Activated T-cell treated with anti-CD3 and anti-CD28 coated beads, Interleukin-2, amount 50 U/mL, for 24 hours (primary cell): ENCODE measurements at regions not wholly inside any gene's neighbourhood (a gene's known extent, or its start where the extent isn't known, plus 50 kb on each side); places are given as distances from the start of the nearest gene placed in this dataset.
"Not testable (repeated sequence)": the region's sequence is repeated elsewhere in the genome, so short reads cannot be mapped to it uniquely, and the experiment has no call there.

Source experiments
- DNase-seq: peaks from one replicate; pipeline ENCODE4 v3.0.0-alpha.2; 2020
- H3K27ac Mint-ChIP-seq: 2 replicates; pipeline ENCODE4 v1.8.0; 2020; ENCODE audit warnings: mild to moderate bottlenecking, mixed read lengths
- H3K27me3 Mint-ChIP-seq: 2 replicates; pipeline ENCODE4 v1.8.0; 2020; ENCODE audit warnings: mixed read lengths
- H3K36me3 Mint-ChIP-seq: 2 replicates; pipeline ENCODE4 v1.8.0; 2020; ENCODE audit warnings: low read depth, mixed read lengths
- H3K4me1 Mint-ChIP-seq: 2 replicates; pipeline ENCODE4 v1.8.0; 2020; ENCODE audit warnings: low read depth, mixed read lengths
- H3K4me3 Mint-ChIP-seq: 2 replicates; pipeline ENCODE4 v1.8.0; 2020; ENCODE audit warnings: mild to moderate bottlenecking, moderate library complexity, mixed read lengths
- H3K9me3 Mint-ChIP-seq: 2 replicates; pipeline ENCODE4 v1.8.0; 2020; ENCODE audit warnings: mixed read lengths

- Mint-ChIP-seq H3K9me3 (peaks cover 7% of the 10 kb centered on the region), H3K4me3 (no peak overlapping the region), H3K4me1 (no peaks in the 10 kb centered on the region), H3K27me3 (peaks cover 2% of the 10 kb centered on the region), H3K27ac (no peak overlapping the region), H3K36me3 (no peaks in the 10 kb centered on the region)
- DNase-seq = no peak
Measured at GRCh38 chr3:22748453-22749045, 454.6 kb upstream of the UBE2E2 start.

DNA sequence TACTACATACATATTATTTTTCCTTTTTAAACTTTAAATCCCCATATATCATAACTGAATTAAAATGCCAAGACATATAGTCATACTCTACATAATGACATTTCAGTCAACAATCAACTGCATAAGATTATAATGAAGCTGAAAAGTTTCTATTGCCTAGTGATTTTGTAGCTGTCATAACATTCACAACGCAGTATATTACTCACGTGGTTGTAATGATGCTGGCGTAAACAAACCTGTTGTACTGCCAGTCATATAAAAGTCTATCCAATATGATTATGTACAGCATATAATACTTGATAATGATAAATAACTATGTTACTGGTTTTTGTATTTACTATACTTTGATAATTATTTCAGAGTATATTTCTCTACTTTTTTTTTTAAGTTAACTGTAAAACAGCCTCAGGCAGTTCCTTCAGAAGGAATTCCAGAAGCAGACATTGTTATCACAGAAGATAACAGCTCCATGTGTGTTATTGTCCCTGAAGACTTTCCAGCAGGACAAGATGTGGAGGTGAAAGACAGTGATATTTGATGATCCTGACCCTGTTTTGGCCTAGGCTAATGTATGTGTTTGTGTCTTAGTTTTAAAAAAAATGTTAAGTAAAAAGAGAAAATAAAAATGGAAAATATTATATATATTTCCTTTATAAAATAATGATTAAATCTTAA lies 443.4 kb upstream of the UBE2E2 start:
- H3K27ac Mint-ChIP-seq = no peak overlapping the region
- H3K27me3 Mint-ChIP-seq = no peaks in the 10 kb centered on the region
- no peak overlapping the region for H3K4me3 Mint-ChIP-seq

DNA sequence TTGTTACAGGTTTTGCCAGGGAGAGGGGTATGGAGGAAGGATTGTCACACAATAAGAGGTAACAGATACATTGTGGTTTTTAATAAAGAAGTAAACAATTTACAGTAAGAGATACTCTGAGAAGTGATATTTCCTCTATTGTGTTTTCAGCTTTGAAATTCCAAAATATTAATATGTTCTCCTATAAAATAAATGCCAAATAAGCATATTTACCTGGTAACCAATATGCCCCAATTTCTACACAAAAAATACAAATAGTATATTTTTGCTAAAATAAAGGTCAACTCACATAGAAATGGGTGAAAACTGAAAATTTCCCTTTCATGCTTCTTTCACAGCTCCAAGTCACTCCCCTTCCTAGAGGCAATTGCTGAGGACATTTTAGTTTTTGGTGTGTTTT lies 437.4 kb upstream of the UBE2E2 start:
- H3K9me3 Mint-ChIP-seq = peaks cover 17% of the 10 kb centered on the region
- DNase-seq = no peak
- no peaks in the 10 kb centered on the region for H3K27me3 Mint-ChIP-seq
- H3K4me1 Mint-ChIP-seq = no peaks in the 10 kb centered on the region
- H3K36me3 Mint-ChIP-seq = no peaks in the 10 kb centered on the region
- no peak overlapping the region for H3K4me3 Mint-ChIP-seq
- H3K27ac Mint-ChIP-seq = no peak overlapping the region

More for the DNA sequence above, 443.4 kb upstream of the UBE2E2 start:
- Mint-ChIP-seq H3K9me3 (peaks cover 3% of the 10 kb centered on the region), H3K4me1 (no peaks in the 10 kb centered on the region), H3K36me3 (no peaks in the 10 kb centered on the region)
- DNase-seq = no peak

DNA sequence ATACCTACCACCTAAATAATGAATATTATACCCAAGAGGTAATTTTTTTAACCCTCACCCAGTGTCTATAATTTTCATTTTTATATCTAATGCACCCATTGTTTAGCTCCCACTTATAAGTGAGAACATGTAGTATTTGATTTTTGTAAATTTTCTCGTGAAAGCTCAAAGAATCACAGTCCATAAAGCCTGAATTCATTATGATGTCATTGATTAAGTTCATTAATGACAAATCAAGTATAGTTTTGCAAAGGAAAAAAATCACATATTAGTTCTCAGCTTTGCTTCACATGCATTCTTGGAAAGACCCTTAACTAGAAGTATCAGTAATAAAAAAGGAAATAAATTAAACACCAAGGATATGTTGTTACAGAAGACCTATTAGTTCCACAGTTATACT lies 425.3 kb upstream of the UBE2E2 start:
- H3K27me3 Mint-ChIP-seq = no peaks in the 10 kb centered on the region
- no peak for DNase-seq
- no peaks in the 10 kb centered on the region for H3K9me3 Mint-ChIP-seq
- no peak overlapping the region for H3K4me3 Mint-ChIP-seq
- no peaks in the 10 kb centered on the region for H3K36me3 Mint-ChIP-seq
- H3K27ac Mint-ChIP-seq = no peak overlapping the region
- no peaks in the 10 kb centered on the region for H3K4me1 Mint-ChIP-seq

- Mint-ChIP-seq H3K9me3 (peaks cover 12% of the 10 kb centered on the region), H3K27me3 (no peaks in the 10 kb centered on the region), H3K4me1 (no peaks in the 10 kb centered on the region), H3K4me3 (no peak overlapping the region), H3K36me3 (no peaks in the 10 kb centered on the region), H3K27ac (no peak overlapping the region)
- DNase-seq = no peak
Measured at GRCh38 chr3:22779737-22780136, 423.4 kb upstream of the UBE2E2 start.

GRCh38 chr3:22792533-22792932 lies 410.6 kb upstream of the UBE2E2 start:
- no peak for DNase-seq
- H3K4me1 Mint-ChIP-seq = no peaks in the 10 kb centered on the region
- no peak overlapping the region for H3K27ac Mint-ChIP-seq
- peaks cover 3% of the 10 kb centered on the region for H3K9me3 Mint-ChIP-seq
- H3K4me3 Mint-ChIP-seq = no peak overlapping the region
- H3K36me3 Mint-ChIP-seq = no peaks in the 10 kb centered on the region
- H3K27me3 Mint-ChIP-seq = no peaks in the 10 kb centered on the region

DNA sequence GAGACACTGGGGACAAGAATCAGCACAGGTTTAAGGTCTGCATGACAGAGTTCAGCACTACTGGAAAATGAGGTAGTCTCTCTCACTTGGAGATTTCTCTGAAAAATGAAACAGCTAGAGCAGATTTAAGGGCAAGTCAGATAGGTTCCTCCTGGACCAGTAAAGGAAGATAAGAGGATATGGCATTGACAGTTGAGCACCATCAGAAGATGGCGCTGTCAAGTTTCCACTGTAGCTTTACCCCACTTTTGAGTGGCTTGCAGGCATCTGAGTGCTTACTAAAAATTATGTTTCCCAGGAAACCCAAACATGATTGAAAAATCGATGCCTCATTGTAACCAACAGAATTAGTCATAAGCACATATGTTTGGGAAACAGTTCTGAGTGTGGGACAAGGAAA lies 407.2 kb upstream of the UBE2E2 start:
- H3K9me3 Mint-ChIP-seq = no peaks in the 10 kb centered on the region
- H3K36me3 Mint-ChIP-seq = no peaks in the 10 kb centered on the region
- H3K27me3 Mint-ChIP-seq = no peaks in the 10 kb centered on the region
- no peak overlapping the region for H3K4me3 Mint-ChIP-seq
- no peaks in the 10 kb centered on the region for H3K4me1 Mint-ChIP-seq
- no peak for DNase-seq
- no peak overlapping the region for H3K27ac Mint-ChIP-seq

DNA sequence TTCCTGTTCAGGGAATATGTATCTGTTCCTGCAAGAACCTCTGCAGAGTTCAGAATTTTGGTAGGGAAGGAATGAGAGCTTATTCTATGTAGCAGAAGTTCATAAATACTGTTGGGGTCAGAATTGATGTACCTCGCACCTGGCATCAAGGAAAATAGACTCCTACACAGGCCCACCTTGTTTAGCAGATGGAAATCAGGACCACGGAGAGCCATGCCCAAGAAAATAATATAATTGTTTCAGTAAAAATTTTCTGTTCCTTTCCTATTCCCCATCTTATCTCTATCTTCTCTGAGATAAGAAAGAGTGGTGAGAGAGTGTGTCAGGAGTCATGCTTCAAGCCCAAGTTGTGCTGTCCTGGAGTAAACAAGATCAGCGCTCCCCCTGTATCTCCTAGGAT lies 404.7 kb upstream of the UBE2E2 start:
- Mint-ChIP-seq H3K4me3 (no peak overlapping the region), H3K36me3 (no peaks in the 10 kb centered on the region), H3K27me3 (no peaks in the 10 kb centered on the region), H3K27ac (no peak overlapping the region), H3K9me3 (peaks cover 2% of the 10 kb centered on the region), H3K4me1 (no peaks in the 10 kb centered on the region)
- no peak for DNase-seq

DNA sequence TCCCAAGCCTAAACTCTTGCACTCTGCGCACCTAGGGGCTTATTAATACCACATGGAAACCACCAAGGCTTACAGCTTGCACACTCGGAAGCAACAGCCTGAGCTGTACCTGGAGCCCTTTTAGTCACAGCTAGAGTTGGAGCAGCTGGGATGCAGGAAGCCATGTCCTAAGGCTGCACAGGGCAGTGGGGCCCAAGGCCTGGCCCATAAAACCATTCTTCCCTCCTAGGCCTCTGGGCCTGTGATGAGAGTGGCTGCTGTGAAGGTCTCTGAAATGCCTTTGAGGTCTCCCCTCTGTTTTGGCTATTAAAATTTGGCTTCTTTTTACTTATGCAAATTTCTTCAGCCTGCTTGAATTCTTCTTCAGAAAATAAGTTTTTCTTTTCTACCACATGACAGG lies 383.9 kb upstream of the UBE2E2 start:
- Mint-ChIP-seq H3K36me3 (no peaks in the 10 kb centered on the region), H3K4me1 (no peaks in the 10 kb centered on the region), H3K27me3 (no peaks in the 10 kb centered on the region), H3K4me3 (no peak overlapping the region), H3K27ac (no peak overlapping the region), H3K9me3 (peaks cover 6% of the 10 kb centered on the region)
- no peak for DNase-seq

DNA sequence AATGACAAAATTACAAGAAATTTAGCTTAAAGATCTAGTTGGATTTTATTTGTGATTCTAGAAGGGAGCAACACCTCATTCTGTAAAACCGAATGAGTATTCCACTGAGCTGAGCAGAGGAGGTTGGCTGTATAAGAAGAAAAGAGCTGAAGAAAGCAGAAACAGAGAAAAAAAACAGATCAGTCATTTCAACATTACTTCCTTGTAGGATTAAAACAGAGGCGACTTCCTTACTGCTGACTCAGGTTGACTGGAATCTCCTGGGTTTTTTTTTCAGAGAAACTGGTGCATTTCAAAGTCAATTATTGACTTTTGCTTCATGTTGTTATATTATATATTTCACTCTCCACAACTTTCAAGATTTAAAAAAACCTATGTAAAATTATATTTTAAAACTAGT lies 368.1 kb upstream of the UBE2E2 start:
- DNase-seq = no peak
- no peak overlapping the region for H3K4me3 Mint-ChIP-seq
- H3K4me1 Mint-ChIP-seq = no peaks in the 10 kb centered on the region
- no peaks in the 10 kb centered on the region for H3K36me3 Mint-ChIP-seq
- H3K27ac Mint-ChIP-seq = no peak overlapping the region
- peaks cover 6% of the 10 kb centered on the region for H3K9me3 Mint-ChIP-seq
- no peaks in the 10 kb centered on the region for H3K27me3 Mint-ChIP-seq

DNA sequence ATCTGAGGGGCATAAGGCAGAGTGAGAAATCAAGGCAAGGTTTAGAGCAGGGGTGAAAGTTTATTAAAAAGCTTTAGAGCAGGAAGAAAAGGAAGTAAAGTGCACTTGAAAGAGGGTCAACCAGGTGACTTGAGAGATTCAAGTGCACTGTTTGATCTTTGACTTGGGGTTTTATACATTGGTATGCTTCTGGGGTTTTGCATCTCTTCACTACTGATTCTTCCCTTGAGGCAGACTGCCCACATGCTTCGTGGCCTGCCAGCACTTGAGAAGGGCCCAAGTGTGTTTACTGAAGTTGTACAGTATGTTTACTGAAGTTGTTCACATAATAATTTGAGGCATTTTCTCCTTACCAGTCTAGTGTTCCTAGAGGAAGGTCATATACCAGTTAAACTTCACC lies 367.0 kb upstream of the UBE2E2 start:
- no peak overlapping the region for H3K27ac Mint-ChIP-seq
- no peaks in the 10 kb centered on the region for H3K36me3 Mint-ChIP-seq
- no peak overlapping the region for H3K4me3 Mint-ChIP-seq
- H3K9me3 Mint-ChIP-seq = peaks cover 6% of the 10 kb centered on the region
- no peaks in the 10 kb centered on the region for H3K27me3 Mint-ChIP-seq
- no peaks in the 10 kb centered on the region for H3K4me1 Mint-ChIP-seq
- DNase-seq = no peak

DNA sequence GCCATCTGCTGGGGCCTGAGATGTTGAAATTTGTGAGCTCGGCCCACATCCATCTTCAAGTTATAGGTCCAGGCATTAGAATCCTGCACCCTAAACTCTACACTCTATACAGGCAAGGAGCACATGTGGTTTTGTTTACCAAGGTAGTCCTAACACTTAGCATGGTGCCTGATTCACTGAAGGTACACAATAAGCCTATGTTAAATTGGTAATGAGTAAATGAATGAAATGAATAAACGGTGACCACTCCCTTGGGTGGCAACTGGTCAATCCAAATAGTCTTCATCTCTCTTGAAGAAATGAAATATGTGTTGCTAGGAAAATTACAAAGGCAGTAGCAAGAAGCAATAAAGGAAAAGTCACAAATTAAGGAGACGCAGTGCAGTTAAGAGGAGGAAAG lies 359.3 kb upstream of the UBE2E2 start:
- Mint-ChIP-seq H3K9me3 (peaks cover 5% of the 10 kb centered on the region), H3K4me1 (no peaks in the 10 kb centered on the region), H3K36me3 (no peaks in the 10 kb centered on the region), H3K27ac (no peak overlapping the region), H3K4me3 (no peak overlapping the region), H3K27me3 (no peaks in the 10 kb centered on the region)
- DNase-seq = no peak

DNA sequence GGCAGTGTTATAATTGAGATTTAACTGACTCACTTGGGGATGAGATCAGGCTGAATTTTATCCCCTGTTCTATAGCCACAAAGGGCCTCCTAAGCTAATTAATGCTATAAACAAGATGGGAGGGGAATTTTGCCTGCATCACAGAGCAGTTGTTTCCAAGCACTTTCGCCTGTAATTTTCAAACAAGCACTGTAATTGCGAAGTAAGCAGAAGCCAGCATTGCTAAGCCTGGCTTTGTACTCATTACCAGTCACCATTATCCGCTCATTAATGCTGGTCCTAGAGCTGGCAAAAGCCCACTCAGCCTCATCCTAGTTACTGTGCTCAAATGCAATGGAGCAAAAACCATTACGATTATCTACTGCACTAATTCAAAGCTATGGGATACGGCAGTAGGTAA lies 356.6 kb upstream of the UBE2E2 start:
- no peaks in the 10 kb centered on the region for H3K36me3 Mint-ChIP-seq
- no peak for DNase-seq

GRCh38 chr3:22849583-22849982 lies 353.5 kb upstream of the UBE2E2 start:
- not testable (repeated sequence) for DNase-seq, H3K9me3 Mint-ChIP-seq, H3K4me1 Mint-ChIP-seq, H3K27me3 Mint-ChIP-seq, H3K36me3 Mint-ChIP-seq, H3K27ac Mint-ChIP-seq, H3K4me3 Mint-ChIP-seq

More for the DNA sequence above, 356.6 kb upstream of the UBE2E2 start:
- H3K9me3 Mint-ChIP-seq = peaks cover 2% of the 10 kb centered on the region
- no peak overlapping the region for H3K27ac Mint-ChIP-seq
- no peak overlapping the region for H3K4me3 Mint-ChIP-seq
- no peaks in the 10 kb centered on the region for H3K4me1 Mint-ChIP-seq
- no peaks in the 10 kb centered on the region for H3K27me3 Mint-ChIP-seq

DNA sequence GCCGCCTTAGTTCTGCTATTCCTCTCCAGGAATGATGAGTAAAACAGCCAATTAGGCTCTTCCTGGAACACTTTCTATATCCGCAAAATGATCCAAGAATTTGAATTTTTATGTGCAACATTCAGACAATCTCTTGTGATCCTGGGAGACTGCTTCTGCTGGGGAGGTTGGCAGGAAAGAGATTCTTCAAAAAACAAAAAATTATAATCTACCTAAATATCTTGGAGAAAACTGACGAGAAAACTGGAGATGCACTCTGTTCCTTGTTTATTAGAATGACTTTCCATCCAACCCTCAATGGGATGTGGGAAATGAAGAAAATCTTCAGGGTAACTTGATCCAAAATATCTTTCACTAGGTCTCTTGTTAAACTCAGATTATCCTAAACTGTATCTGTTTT lies 346.3 kb upstream of the UBE2E2 start:
- Mint-ChIP-seq H3K36me3 (no peaks in the 10 kb centered on the region), H3K27me3 (no peaks in the 10 kb centered on the region), H3K9me3 (no peaks in the 10 kb centered on the region), H3K27ac (no peak overlapping the region), H3K4me1 (no peaks in the 10 kb centered on the region), H3K4me3 (no peak overlapping the region)
- no peak for DNase-seq

GRCh38 chr3:22858486-22858885 lies 344.6 kb upstream of the UBE2E2 start:
- H3K9me3 Mint-ChIP-seq = no peaks in the 10 kb centered on the region
- H3K4me1 Mint-ChIP-seq = no peaks in the 10 kb centered on the region
- H3K27ac Mint-ChIP-seq = no peak overlapping the region
- no peaks in the 10 kb centered on the region for H3K36me3 Mint-ChIP-seq
- no peaks in the 10 kb centered on the region for H3K27me3 Mint-ChIP-seq
- no peak overlapping the region for H3K4me3 Mint-ChIP-seq
- DNase-seq = no peak
